ENCODE measurements at regions not wholly inside any gene's neighbourhood (a gene's known extent, or its start where the extent isn't known, plus 50 kb on each side); places are given as distances from the start of the nearest gene placed in this dataset.

GRCh38 chr6:9252799-9253198, 817.5 kb upstream of the SLC35B3 start:
- Histone ChIP-seq H3K36me3 (replicated peaks in 1 of 2; ENCODE audit: control insufficient read depth in 1 of 2, insufficient read depth in 2 of 2, low read length in 2 of 2) (no peaks in the 10 kb centered on the region), H3K4me1 (ENCODE audit: insufficient read depth, low read length) (no peaks in the 10 kb centered on the region), H3K79me2 (ENCODE audit: insufficient read depth, low read length) (no peaks in the 10 kb centered on the region), H2AFZ (ENCODE audit: low read length) (no peak overlapping the region), H4K20me1 (ENCODE audit: insufficient read depth, low read length) (no peaks in the 10 kb centered on the region), H3K27me3 (ENCODE audit: control insufficient read depth in 1 of 2, insufficient read depth in 2 of 2, low read length in 2 of 2) (no peaks in the 10 kb centered on the region; a peak in 1 of 5 replicates), H3K4me3 (replicated peaks in 1 of 3; ENCODE audit: insufficient read depth in 1 of 3, low read depth in 2 of 3, low read length in 3 of 3) (no peak overlapping the region), H3K27ac (ENCODE audit: extremely low read length, insufficient read depth, low read length) (no peak overlapping the region), H3K4me2 (ENCODE audit: low read depth, low read length) (no peak overlapping the region), H3K9ac (ENCODE audit: insufficient read depth, low read depth, low read length) (no peak overlapping the region), H3K9me3 (ENCODE audit: low read length) (no peaks in the 10 kb centered on the region)
- FAIRE-seq (no peak), DNase-seq (ENCODE audit: low spot score) (no peak), ATAC-seq (no peak)
- intact Hi-C loops (cut with micrococcal nuclease; ENCODE audit: unreplicated experiment) (no loop called here), in situ Hi-C loops (cut with HindIII; ENCODE audit: extremely low pct_ligation_motif_present, low pct_unique_long_range_greater_than_20kb) (loop anchor here (10.0 kb wide), 1 partner anchor 1172 kb away; no protein-coding TSS in a partner anchor)
- POLR2A ChIA-PET = no interaction called here
- WGBS (ENCODE audit: low lambda C conversion rate) = 6% methylated on average over 4 of the region's 4 CpGs
- CTCF ChIA-PET (ENCODE audit: low intra/inter-chr PET ratio, low total read pairs) = no interaction called here
- BruUV-seq (replicated peaks) = no TSS peak
- TF ChIP-seq CENPBD1 (CRISPR knock-in tag; IDR thresholded peaks at IDR 0.05; ENCODE audit: borderline replicate concordance, low read depth) (no peak), BRD4 (CRISPR knock-in tag; IDR thresholded peaks at IDR 0.05) (no peak), ZSCAN31 (CRISPR knock-in tag; IDR thresholded peaks at IDR 0.05; ENCODE audit: low read depth) (no peak), SIN3A (IDR thresholded peaks at IDR 0.05; ENCODE audit: borderline replicate concordance, low read depth, low read length) (no peak), CBFB (CRISPR knock-in tag; IDR thresholded peaks at IDR 0.05) (no peak), MAFF (IDR thresholded peaks at IDR 0.05; ENCODE audit: low read depth, low read length) (no peak), ZNF3 (CRISPR knock-in tag; IDR thresholded peaks at IDR 0.05) (no peak), ZC3H13 (CRISPR knock-in tag; IDR thresholded peaks at IDR 0.05) (no peak), ZNF747 (CRISPR knock-in tag; IDR thresholded peaks at IDR 0.05; ENCODE audit: borderline replicate concordance) (no peak), SIN3B (IDR thresholded peaks at IDR 0.05; ENCODE audit: low read length) (no peak), PREB (CRISPR knock-in tag; IDR thresholded peaks at IDR 0.05) (no peak), CERS6 (CRISPR knock-in tag; IDR thresholded peaks at IDR 0.05) (no peak), ARHGAP35 (CRISPR knock-in tag; IDR thresholded peaks at IDR 0.05; ENCODE audit: borderline replicate concordance) (no peak)
- TF ChIP-seq, protein P1, sequence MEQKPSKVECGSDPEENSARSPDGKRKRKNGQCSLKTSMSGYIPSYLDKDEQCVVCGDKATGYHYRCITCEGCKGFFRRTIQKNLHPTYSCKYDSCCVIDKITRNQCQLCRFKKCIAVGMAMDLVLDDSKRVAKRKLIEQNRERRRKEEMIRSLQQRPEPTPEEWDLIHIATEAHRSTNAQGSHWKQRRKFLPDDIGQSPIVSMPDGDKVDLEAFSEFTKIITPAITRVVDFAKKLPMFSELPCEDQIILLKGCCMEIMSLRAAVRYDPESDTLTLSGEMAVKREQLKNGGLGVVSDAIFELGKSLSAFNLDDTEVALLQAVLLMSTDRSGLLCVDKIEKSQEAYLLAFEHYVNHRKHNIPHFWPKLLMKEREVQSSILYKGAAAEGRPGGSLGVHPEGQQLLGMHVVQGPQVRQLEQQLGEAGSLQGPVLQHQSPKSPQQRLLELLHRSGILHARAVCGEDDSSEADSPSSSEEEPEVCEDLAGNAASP (CRISPR knock-in tag; IDR thresholded peaks at IDR 0.05; ENCODE audit: borderline replicate concordance) = no peak

Measured in HepG2 (cell line).